Right lobe of liver (tissue), 6 donors: ENCODE measurements at regions not wholly inside any gene's neighbourhood (a gene's known extent, or its start where the extent isn't known, plus 50 kb on each side); places are given as distances from the start of the nearest gene placed in this dataset.

Experiments used
- ATAC-seq, 4 donors: fragments of 200-7000 bp; cut with Tn5 transposase; one replicate each; pipeline ENCODE4 v1.9.1; 2020; ENCODE audit warnings: mild to moderate bottlenecking in 4 of 4, moderate library complexity in 4 of 4
- DNase-seq, 3 donors: peaks; one replicate each; pipeline ENCODE4 v3.0.0-alpha.2; 2020
- H3K27ac ChIP-seq, 3 donors: fragments of 200-600 bp; one replicate each; pipeline ENCODE4 v1.8.0; 2022
- H3K27me3 ChIP-seq, 2 donors: fragments of 200-600 bp; one replicate each; pipeline ENCODE4 v1.8.0; 2022
- H3K36me3 ChIP-seq, 4 donors: fragments of 200-600 bp; sonication (generic) in 1 of 4; one replicate each; pipeline versions ENCODE4 v1.5.1 to v1.8.0; 2017 to 2022; ENCODE audit warnings: control low read depth in 1 of 4
- H3K4me1 ChIP-seq, 4 donors: fragments of 200-600 bp; sonication (generic) in 1 of 4; one replicate each; pipeline versions ENCODE4 v1.5.1 to v1.8.0; 2017 to 2022; ENCODE audit warnings: control low read depth in 1 of 4
- H3K4me3 ChIP-seq, 3 donors: fragments of 200-600 bp; one replicate each; pipeline ENCODE4 v1.8.0; 2022
- H3K9me3 ChIP-seq, 4 donors: fragments of 200-600 bp; sonication (generic) in 1 of 4; one replicate each; pipeline versions ENCODE4 v1.5.1 to v1.8.0; 2017 to 2022; ENCODE audit warnings: control low read depth in 1 of 4
- CTCF ChIP-seq, 4 donors: fragments of 200-600 bp in 3 of 4; fragments of 450-650 bp in 1 of 4; IDR thresholded peaks; one replicate each; pipeline versions ENCODE4 v1.5.1 to v1.8.0; 2016 to 2022; ENCODE audit warnings: antibody characterized with exemption in 4 of 4, mild to moderate bottlenecking in 2 of 4
- POLR2A ChIP-seq: fragments of 450-650 bp; IDR thresholded peaks from one replicate; pipeline ENCODE4 v1.6.1; 2017; ENCODE audit warnings: antibody characterized with exemption, mild to moderate bottlenecking
- WGBS: methylation state at CpG from one replicate; pipeline ENCODE4 v1.1.6; 2018; ENCODE audit warnings: low coverage, low lambda C conversion rate; ENCODE audit not compliant: insufficient coverage; ENCODE audit errors: missing lambda C conversion rate; 5-methylcytosine and 5-hydroxymethylcytosine counted together
- intact Hi-C, 2 donors: fragments of 100-400 bp; cut with DNase I; formaldehyde crosslinking; loops; one replicate each; pipeline versions ENCODE4 v1.11.2 to v1.14.1; 2022
- donor health status: DM: no; HTN: yes; CAD: no.
- donor health status: DM: no; HTN: no; CAD: no.
- donor health status: DM: no; HTN: no; CAD: no.
- donor health status: DM: no; HTN: yes; CAD: no.
- donor health status: DM: no; HTN: yes; CAD: no.

GRCh38 chr14:65892315-65892714 lies 479.8 kb downstream of the FUT8 start:
- WGBS, result 20% methylated on average over 3 of the region's 7 CpGs
- no peaks in the 10 kb centered on the region for H3K9me3 ChIP-seq
- no peaks in the 10 kb centered on the region for H3K4me1 ChIP-seq
- H3K27ac ChIP-seq, result no peak overlapping the region
- H3K36me3 ChIP-seq, result no peaks in the 10 kb centered on the region
- H3K27me3 ChIP-seq, result no peaks in the 10 kb centered on the region
- ATAC-seq (no peak), DNase-seq (no peak)
- intact Hi-C loops, result no loop called here
- TF ChIP-seq CTCF (IDR thresholded peaks at IDR 0.05), result no peak
- no peak for TF ChIP-seq POLR2A
- no peak overlapping the region for H3K4me3 ChIP-seq

GRCh38 chr14:65900164-65900563 lies 487.6 kb downstream of the FUT8 start:
- intact Hi-C loops, result no loop called here
- TF ChIP-seq CTCF (IDR thresholded peaks at IDR 0.05), result no peak
- no peak for TF ChIP-seq POLR2A
- no peak for DNase-seq
- ATAC-seq, result no peak
- H3K27me3 ChIP-seq, result no peaks in the 10 kb centered on the region
- no peak overlapping the region for H3K4me3 ChIP-seq
- H3K4me1 ChIP-seq, result no peaks in the 10 kb centered on the region
- no peaks in the 10 kb centered on the region for H3K36me3 ChIP-seq
- H3K27ac ChIP-seq, result no peak overlapping the region
- H3K9me3 ChIP-seq, result no peaks in the 10 kb centered on the region
- 46% methylated on average over 2 of the region's 2 CpGs for WGBS

- Histone ChIP-seq H3K36me3 (no peaks in the 10 kb centered on the region), H3K27me3 (no peaks in the 10 kb centered on the region), H3K4me3 (no peak overlapping the region), H3K9me3 (no peaks in the 10 kb centered on the region), H3K27ac (no peak overlapping the region), H3K4me1 (no peaks in the 10 kb centered on the region)
- DNase-seq (no peak), ATAC-seq (no peak)
- intact Hi-C loops, result no loop called here
- 17% methylated on average over 1 of the region's 1 CpG for WGBS
- TF ChIP-seq POLR2A (no peak), CTCF (IDR thresholded peaks at IDR 0.05) (no peak)
Measured at GRCh38 chr14:65901595-65901994, 489.1 kb downstream of the FUT8 start.

GRCh38 chr14:65904988-65905387 lies 492.5 kb downstream of the FUT8 start:
- Histone ChIP-seq H3K36me3 (no peaks in the 10 kb centered on the region), H3K27me3 (no peaks in the 10 kb centered on the region), H3K4me3 (no peak overlapping the region), H3K4me1 (no peaks in the 10 kb centered on the region), H3K9me3 (no peaks in the 10 kb centered on the region), H3K27ac (no peak overlapping the region)
- no peak for DNase-seq
- TF ChIP-seq POLR2A (no peak), CTCF (IDR thresholded peaks at IDR 0.05) (no peak)
- intact Hi-C loops, result no loop called here
- ATAC-seq, result no peak
- WGBS, result 69% methylated on average over 2 of the region's 4 CpGs

- H3K4me3 ChIP-seq, result no peak overlapping the region
- H3K36me3 ChIP-seq, result no peaks in the 10 kb centered on the region
- 47% methylated on average over 4 of the region's 4 CpGs for WGBS
- TF ChIP-seq CTCF (IDR thresholded peaks at IDR 0.05) (no peak), POLR2A (no peak)
- intact Hi-C loops, result no loop called here
- DNase-seq (no peak), ATAC-seq (no peak)
- no peaks in the 10 kb centered on the region for H3K4me1 ChIP-seq
- no peaks in the 10 kb centered on the region for H3K27me3 ChIP-seq
- no peaks in the 10 kb centered on the region for H3K9me3 ChIP-seq
- H3K27ac ChIP-seq, result no peak overlapping the region
Measured at GRCh38 chr14:65906344-65906743, 493.8 kb downstream of the FUT8 start.
